Stimulated activated naive CD4-positive, alpha-beta T cell (primary cell): ENCODE measurements at regions not wholly inside any gene's neighbourhood (a gene's known extent, or its start where the extent isn't known, plus 50 kb on each side); places are given as distances from the start of the nearest gene placed in this dataset.

ENCODE experiments used
- DNase-seq, 6 experiments: peaks; one replicate each; lab custom pipeline; 2025; lab: John Stamatoyannopoulos, UW

DNA sequence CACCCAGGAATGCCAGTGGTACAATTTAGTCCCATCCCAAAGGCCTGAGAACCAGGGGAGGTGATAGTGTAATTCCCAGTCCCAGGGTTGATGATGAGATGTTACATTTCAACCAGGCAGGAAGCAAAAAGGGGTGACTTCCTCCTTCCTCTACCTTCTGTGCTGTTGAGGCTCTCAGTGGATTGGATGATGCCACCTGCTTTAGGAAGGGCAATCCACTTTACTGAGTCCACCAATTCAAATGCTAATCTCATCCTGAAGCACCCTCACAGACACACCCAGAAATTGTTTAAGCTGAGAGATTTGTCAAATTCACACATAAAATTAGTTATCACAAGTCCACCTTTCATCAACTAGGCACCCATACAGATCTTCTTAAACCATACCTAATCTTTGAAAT lies 418.5 kb upstream of the GOLIM4 start:
- no peak for DNase-seq

DNA sequence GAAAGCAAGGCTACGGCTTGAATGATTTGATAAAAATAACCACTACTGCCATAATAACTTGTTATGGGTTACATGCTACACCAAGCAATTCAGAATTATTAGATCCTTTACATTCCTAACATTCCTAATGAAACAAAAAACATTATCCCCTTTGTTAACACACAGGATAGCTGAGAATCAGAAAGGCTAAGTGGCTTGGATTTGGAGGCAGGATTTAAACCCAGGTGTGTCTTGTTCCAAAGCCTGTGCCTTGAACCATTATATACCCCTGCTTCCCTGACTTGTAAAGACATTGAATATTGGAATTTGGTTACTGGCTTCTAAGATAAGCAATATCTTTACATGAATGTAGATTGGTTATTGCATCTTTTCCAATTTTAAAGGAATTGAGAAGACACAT lies 417.1 kb upstream of the GOLIM4 start:
- DNase-seq = no peak

DNA sequence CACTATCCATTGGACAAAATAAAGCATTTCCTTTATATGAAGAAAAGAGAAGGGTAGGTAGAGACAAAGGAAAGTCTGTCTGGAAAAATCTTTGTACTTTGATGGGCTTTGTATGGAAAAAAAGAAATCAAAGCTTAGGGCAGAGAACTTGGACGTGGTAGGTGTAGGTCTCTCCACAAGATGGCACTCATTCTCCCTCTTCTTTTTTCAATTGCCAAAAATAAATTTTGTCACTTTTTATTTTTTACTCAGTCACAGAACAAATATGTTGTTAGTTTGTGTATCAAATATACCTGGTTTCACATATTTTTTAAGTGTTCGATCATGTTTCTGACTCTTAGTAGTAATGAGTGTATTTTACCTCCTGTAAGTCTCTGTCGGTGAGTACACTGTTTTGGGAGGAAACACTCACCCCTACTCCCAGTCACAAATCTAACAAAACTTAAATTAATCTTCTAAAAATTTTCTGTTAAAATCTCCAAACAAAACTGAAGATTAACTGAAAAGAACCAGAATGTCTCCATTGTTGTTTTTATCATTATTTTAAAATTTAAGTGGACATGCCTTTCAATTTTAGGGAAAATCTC lies 415.8 kb upstream of the GOLIM4 start:
- DNase-seq = no peak

DNA sequence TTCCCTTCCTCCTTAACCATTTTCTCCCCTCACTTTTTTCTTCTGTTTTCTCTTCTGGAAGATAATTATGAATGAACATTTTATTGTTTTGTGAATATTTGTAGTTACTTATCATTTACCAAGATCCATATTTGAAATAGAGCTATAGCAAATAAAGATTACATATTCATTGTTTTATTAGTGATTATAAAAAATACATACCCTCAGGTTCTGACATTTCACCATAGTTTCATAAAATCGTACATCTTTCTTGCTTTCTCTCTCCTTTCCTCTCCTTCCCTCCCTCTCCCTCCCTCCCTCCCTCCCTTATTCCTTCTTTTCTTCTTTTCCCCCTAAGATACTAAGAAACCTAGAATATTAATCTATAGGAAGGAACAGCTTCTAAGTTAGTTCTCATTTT lies 410.9 kb upstream of the GOLIM4 start:
- no peak for DNase-seq

DNA sequence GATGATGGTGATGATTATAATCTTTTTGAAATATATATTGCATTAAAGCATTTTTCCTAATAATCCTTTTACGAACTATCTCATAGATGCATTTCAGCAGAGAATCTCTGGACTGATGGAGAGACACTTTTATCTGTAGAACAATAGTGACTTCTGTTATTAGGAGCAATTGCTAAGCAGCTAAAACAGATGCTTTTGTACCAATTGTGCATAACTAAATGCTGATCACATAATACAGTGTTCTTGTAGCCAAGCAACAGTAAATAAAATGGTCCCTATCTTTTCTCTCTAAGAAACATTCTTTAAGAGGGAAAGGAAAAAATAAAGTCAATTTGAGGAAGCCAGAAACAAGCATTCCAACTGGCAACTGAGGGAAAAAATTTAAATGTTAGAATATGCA lies 405.8 kb upstream of the GOLIM4 start:
- no peak for DNase-seq

DNA sequence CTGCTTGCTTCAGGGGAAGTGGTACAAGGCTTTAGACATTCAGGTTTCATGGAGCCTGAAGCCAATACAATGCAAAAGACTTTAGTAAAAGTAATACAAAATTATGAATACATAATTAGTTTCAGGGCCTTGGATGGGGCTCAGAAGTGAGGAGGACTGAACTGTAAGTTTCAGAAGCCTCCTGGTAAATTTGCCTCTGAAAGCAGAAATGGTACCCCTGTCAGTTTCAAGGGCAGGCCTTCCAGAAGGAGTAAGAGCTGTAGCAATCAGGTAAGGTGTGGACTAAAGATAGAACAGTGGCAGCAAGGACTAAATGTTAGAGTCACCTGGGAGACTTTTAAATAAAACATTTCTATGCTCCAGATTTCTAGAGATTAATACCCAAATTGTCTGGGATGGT lies 402.5 kb upstream of the GOLIM4 start:
- DNase-seq = no peak

DNA sequence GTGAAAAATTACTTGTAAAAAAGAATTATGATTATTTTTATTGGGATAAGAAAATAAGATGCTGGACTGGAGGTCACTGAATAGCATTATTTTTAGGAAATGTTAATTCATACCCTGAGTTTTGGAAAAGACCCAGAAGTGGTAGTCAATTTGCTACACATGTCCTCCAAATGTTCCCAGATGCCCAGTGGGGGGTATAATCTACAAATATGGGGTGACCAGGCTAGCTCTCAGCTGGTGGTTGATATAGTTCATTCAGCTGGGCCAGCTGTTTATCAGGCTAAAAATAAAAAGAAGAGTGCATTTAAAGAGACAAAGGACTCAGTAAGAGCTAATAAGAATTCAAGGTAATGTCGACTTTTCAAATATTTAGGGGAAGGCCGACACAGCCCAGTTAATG lies 402.0 kb upstream of the GOLIM4 start:
- DNase-seq = no peak

DNA sequence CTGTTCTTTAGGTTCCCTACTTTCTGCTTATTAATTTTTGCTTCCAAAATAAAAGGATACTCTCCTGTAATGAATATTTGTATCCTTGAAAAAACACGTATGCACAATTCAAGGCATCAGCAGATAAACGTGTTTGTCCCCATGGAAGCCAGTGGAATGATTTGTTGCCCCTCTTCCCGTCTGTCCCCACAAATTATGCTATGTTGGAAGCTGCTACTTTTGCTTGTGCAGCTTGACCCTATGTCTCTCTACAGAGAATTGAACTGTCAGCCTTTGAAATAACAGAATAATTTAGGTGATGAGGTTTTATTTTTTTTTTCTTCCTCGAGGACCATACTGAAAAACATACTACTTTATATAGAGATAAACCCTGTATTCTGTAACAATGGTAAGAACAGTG lies 401.5 kb upstream of the GOLIM4 start:
- DNase-seq = no peak

DNA sequence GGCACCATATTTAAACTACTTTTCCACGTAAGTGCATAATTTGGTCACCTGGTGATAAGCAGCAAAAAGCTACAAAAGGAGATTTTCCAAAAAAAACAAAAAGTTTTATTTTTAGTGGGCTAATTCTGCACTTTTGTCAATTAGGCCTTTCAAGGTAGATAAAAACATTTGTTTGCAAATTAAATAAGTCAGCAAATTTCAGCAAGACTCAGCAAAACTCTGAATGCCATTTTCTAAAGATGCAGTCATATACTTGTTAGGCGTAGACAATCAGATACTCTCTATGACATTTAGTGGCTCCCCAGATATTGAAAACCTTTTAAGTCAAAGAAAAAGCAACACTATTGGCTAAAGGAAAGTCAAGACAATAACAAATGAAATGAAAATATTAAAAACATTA lies 400.2 kb upstream of the GOLIM4 start:
- no peak for DNase-seq

DNA sequence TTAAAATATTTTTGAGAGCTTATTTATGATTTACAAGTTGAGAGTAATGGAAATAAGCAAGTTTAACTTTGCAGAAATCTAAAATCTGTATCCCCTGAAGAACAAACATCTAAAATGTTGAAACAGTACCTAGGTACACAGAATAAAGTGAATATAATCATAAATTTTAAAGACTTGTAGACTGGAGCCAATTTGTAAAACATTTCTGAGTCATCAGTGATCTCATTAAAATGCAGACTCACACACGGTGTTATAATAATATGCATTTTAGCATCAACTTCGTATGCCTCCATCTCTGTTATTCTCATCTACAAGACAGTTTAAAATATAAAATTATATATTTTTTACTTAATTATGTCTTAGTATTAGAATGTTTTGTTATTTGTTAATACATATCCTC lies 399.5 kb upstream of the GOLIM4 start:
- no peak for DNase-seq

DNA sequence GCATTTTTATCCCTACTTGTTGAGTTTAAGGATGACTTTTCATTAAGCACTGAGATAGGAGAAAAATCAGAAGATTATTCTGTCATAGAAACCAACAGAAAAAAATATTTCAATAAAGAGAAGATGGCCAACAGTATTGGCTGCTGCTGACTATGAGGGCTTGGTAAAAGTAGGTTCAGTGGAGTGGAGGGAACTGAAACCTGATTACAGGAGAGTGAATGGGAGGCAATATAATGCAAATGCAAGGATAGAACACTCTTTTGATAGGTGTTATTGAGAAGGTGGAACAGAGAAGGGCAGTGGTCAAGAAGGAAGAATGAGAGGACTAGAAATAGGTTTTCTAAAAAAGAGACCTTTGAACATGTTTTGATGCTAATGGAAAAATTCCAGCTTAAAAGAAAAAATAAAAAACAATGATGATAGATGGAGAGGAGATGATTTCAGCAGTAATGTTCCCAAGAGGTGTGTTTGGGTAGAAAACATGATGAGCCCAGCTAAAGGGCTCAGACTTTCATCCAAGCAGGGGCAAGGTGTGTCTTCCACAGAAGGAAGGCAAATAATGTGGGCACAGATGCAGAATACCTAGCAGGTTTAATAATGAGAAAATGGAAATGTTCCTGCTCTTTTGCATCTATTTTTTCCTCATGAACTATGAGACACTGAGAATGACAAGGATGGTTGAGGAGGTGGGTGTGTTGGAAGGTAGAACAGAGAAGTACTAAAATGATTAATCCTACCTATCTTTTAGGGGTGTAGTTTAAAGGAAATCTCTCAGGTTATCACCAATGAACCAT lies 397.9 kb upstream of the GOLIM4 start:
- DNase-seq = no peak

DNA sequence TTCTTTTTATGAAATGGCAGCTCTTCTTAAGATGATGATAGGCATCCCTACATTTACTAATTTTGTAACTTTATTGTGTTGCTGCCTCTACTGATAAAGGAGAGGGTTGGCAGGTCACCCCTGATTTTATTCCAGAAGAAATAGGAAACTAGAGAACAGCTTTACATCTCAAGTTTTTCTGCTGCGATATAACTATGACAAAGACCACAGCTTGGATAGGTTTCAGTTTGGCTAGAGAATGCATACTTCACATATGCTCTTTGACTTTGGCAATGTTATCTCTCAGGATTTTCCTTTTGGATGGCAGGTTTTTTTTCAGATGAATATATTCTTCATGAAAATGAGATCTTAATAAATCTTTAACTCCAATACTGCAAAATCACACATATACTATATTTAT lies 395.3 kb upstream of the GOLIM4 start:
- DNase-seq = no peak

DNA sequence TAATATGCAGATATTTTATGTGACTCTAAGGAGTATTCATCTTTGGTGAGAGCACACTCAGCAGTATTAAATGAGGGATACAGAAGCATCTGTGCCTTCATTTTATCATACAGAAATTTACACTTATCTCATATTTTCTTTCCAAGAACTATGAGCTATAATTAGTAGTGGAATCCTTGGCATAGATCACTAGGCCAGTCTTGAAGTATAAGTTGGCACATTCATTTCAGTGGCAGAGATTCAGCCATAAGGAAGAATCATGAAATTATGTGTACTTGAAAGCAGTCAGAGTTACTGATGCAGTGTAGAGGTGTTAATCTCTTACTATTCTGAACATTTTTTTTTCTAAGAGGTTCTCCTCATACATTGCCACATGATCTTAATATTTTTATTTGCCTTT lies 393.6 kb upstream of the GOLIM4 start:
- DNase-seq = no peak

DNA sequence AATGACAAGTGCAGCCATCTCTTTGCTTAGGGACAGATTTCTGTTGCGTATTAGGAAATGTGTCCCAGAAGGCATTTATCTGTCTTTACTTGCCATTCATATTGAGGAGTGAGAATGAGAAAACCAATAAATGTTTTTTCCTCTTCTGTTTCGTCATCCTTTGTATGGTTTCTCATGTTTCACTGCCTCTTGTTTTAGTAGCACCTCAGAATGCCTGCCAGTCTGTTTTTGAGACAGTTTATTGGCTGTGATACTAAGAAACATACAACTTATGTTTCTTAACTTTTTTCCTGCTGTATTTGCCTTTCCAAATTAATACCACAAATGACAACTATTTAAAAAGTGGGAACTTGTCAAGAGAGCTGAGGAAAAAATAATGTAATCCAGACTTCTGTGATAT lies 390.2 kb upstream of the GOLIM4 start:
- no peak for DNase-seq

DNA sequence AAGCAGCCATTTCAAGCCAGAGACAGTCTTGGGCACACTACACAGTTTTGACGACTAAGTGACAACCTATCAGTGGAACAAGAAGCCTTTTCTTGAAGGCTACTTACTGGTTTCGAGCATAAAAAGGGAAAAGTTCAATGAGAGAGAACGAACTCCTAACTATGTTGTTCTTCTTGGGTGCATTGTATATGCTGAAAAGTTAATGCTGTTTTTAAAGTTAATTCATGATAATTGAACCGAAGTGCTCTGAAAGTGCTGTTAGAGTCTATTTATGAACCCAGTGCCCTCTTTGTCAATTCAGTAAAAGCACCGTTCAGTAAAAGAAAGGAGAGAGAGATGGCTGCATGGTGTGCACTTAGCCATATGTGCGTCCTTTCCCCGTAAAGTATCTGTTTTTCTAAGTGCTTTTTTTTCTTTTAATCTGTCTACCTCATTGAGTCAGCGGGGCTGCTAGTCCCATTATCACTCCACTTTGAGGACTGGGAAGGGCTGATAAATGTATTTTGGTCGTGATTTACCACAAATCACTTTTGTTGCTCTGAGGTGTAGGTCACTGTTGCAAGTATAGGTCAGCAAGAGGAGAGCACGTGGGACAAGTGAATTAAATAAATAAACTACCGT lies 380.7 kb upstream of the GOLIM4 start:
- no peak for DNase-seq

DNA sequence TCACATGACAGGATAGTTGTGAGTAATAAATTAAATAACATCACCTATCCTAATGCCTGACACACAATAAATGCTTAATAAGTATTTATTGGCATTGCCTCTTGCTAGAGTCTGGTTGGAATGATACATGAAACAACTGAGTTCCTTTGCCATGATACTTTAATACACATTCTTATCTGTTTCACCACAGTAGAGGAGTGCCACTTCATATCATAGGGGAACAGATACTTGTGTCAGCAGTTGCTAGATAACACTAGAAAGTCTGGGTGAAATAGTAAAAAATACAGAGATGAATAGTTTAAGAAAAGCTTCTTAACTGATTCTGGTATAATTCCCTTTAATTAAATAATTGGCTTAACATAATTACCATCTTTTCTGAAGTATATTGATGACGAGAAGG lies 380.0 kb upstream of the GOLIM4 start:
- no peak for DNase-seq

DNA sequence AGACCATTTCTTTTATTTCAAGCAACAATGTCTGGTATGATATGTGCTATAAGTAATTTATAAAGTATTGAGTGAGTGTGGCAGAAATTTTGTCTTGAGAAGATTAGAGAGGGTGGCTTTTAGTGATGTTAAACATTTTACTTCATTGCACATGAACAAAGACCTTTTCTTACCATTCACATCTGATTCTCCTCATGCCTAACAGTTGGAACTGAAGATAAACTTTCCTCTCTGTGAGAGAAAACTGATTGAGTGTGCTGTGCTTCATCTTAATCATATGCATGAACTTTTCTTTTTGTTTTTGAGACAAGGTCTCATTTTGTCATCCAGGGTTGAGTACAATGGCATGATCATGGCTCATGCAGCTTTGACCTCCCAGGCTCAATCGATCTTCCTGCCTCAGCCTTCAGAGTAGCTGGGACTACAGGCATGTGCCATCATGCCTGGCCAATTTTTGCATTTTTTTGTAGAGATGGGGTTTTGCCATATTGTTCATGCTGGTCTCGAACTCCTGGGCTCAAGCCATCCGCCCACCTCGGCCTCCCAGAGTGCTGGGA lies 377.7 kb upstream of the GOLIM4 start:
- DNase-seq = no peak

DNA sequence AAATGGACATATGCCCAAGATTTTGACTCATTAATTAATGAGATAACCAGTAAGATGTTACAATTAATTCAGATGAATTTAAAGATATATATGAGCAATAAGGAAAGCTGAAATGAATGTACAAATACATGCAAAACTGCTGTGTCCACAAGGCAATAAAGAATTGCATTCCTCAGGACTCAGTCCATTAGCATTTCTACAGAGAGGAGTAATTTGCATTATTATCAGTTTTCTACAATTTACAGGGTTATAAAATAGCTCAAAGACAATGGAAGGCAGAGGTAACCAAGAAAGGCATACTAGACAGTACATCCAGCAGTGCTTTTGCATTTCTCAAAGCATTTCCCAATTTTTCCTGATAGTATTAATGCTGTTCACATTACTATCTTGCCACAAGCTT lies 377.1 kb upstream of the GOLIM4 start:
- DNase-seq = no peak

DNA sequence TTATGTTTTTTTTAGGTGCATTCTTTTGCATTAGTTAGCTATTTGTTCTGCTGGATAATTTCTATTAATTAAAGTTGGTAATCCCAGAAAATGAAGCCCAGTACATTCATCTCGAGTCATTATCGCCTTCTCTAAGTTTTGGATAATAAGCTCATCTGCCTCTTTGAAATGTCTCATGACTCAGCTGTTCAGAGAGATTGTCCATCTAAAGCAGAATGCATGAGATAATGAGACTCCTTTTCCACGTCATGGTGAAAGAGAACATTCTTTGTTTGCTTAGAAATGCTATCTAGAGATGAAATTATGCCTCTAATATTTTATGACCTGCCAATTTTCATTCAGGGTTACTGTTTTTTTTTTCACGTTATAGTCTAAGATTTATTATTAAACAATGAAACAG lies 374.7 kb upstream of the GOLIM4 start:
- DNase-seq = no peak

DNA sequence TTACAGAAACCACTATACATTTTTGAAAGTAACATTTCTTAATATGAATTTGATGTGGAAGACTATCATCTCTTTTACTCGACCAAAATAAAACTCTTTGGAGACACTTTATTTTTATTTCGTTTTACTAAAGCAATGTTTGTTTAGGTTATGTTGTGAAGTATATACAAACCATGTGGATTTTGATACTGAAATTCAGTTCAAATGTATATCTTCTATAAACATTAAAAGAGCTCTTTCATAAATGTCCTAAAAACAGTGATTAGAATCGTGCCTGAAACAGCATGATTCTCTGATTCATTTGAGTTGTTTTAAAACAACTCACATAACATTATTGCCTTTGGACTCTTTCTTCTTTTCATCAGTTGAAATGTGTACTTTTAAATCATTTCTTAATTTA lies 373.7 kb upstream of the GOLIM4 start:
- DNase-seq = no peak

DNA sequence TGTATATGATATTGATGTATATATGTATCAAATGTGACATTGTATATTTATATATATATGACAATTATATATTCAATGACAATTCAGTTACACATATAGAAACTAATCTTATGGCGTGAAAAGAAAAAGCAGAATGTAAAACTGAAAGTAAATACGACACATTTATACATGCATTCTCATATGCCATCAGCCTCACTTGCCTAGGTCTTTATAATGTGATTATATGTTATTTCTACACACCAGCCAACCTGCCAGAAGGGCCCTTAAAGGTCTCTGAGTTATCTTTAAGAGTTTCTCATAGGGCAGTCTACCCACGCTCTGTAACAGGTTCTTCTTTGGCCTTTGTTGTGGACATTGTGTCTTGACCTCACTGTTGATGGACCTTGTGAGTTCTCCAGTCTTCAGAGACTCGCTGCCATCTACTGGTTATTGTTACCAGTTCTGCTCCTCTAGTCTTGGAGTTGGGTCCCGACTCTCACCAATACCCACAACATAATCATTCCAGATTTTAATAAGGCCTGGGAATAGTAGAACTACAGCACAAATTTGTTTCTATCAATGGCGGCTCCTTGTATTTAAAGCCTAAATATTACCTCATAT lies 371.5 kb upstream of the GOLIM4 start:
- DNase-seq = no peak

DNA sequence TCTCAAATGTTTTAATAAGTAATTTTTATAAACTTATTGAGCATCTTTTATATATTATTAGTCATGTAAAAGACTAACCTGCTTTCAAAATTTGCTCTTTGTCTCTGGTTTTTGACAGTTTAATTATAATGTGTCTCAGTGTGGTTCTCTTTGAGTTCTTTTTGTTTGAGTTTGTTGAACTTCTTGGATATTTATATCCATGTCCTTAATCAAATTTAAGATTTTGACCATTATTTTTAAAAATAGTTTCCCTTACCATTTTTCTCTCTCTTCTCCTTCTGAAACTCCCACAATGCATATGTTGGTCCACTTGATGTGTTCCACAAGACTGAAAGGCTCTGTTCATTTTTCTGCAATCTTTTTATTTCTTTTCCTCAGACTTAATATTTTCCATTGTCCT lies 366.1 kb upstream of the GOLIM4 start:
- DNase-seq = no peak

DNA sequence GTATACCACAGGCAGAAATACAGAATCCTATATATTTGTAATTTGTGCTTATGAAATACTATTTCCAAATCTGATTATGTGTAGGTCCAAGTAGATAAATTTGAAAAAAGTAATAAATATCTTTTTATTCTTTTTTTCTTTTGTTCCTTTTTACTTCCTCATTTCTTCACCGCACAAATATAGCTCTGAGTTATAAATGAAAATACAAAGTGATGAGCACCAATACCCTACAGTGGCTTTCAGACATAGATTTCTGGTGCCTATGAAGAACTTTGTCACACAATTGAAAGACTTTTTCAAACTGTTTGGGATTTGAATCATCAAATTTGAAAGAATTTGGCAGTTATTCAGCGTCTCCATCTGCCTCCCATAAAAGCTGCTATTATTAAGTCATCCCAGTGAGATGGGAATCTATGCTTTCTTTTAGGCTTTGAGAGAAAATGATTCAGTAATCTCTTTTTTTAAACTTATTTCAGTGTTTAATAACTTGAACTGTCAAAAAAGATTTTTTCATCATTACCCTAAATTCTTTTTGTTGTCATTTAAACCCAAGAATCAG lies 363.6 kb upstream of the GOLIM4 start:
- no peak for DNase-seq
